ENCODE measurements at regions not wholly inside any gene's neighbourhood (a gene's known extent, or its start where the extent isn't known, plus 50 kb on each side); places are given as distances from the start of the nearest gene placed in this dataset.

DNA sequence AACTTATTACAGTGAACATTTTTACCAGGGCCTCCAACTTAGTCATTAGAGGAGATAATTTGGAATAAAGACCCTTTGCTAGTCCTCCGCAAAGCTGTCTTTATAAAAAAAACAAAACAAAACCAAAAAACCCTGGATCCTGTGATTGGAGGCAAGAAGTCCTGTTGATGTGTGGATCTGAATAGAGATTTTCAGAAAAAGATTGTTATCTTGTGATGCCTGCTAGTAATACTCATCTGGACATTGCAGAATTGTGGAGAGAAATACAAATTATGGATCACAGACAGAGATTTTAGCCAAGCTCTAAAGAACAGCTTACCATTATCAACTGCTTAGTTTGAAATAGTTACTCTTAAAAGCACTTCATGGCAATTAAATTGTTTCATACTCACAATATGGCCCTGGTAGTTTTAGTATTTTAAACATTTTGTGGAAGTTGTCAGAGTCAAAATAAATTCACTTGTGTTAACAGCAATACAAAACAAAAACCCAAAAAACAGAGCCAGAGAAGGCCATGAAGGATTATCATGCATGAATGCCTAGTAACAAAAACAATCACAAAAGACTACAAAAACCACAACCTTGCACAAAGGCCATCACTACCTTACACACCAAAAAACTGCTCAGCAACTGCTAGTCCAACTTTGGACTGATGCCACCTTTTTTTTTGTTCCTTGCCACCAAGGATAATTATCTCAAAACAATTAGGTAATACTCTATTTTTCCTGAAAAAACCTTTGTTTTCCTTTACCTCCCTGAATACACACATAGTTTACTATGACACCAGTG is 514.5 kb upstream of the SLIT2 start:
- no peak overlapping the region for H2AFZ ChIP-seq (ENCODE audit: insufficient read depth, low read depth, low read length, poor library complexity, severe bottlenecking)
- H3K36me3 Mint-ChIP-seq = no peaks in the 10 kb centered on the region
- no peaks in the 10 kb centered on the region for H4K20me1 ChIP-seq (ENCODE audit: insufficient read depth, low read length)
- H3K4me3 ChIP-seq (replicated peaks in 1 of 3; ENCODE audit: low read depth in 2 of 3, low read length in 3 of 3) = no peak overlapping the region
- intact Hi-C loops (cut with micrococcal nuclease) = no loop called here
- H3K9ac ChIP-seq (ENCODE audit: insufficient read depth, low read length, poor library complexity, severe bottlenecking) = no peak overlapping the region
- H3K36me3 ChIP-seq (replicated peaks in 1 of 2; ENCODE audit: control insufficient read depth in 1 of 2, insufficient read depth in 2 of 2, low read length in 2 of 2) = no peaks in the 10 kb centered on the region
- no peaks in the 10 kb centered on the region for H3K4me1 Mint-ChIP-seq
- peaks cover 0 to 4% (median 0%) of the 10 kb centered on the region in 7 donors for H3K9me3 Mint-ChIP-seq
- no peaks in the 10 kb centered on the region for H3K9me3 ChIP-seq (replicated peaks in 1 of 2; ENCODE audit: control insufficient read depth in 1 of 2, insufficient read depth in 1 of 2, low read length in 2 of 2)
- H3K4me1 ChIP-seq (ENCODE audit: control insufficient read depth in 1 of 2, insufficient read depth in 2 of 2, low read length in 2 of 2) = no peaks in the 10 kb centered on the region
- no CpG with 5 or more reads among the region's 1 CpG for WGBS (ENCODE audit: insufficient coverage)
- peaks cover 0 to 2% (median 0%) of the 10 kb centered on the region in 3 donors for H3K27me3 Mint-ChIP-seq (ENCODE audit: low read depth in 3 of 3)
- H3K27ac ChIP-seq (ENCODE audit: low read depth in 1 of 2, low read length in 2 of 2) = no peak overlapping the region
- no peaks in the 10 kb centered on the region for H3K79me2 ChIP-seq (ENCODE audit: insufficient read depth, low read length)
- H3K27ac Mint-ChIP-seq = no peak overlapping the region
- TF ChIP-seq, protein P1, sequence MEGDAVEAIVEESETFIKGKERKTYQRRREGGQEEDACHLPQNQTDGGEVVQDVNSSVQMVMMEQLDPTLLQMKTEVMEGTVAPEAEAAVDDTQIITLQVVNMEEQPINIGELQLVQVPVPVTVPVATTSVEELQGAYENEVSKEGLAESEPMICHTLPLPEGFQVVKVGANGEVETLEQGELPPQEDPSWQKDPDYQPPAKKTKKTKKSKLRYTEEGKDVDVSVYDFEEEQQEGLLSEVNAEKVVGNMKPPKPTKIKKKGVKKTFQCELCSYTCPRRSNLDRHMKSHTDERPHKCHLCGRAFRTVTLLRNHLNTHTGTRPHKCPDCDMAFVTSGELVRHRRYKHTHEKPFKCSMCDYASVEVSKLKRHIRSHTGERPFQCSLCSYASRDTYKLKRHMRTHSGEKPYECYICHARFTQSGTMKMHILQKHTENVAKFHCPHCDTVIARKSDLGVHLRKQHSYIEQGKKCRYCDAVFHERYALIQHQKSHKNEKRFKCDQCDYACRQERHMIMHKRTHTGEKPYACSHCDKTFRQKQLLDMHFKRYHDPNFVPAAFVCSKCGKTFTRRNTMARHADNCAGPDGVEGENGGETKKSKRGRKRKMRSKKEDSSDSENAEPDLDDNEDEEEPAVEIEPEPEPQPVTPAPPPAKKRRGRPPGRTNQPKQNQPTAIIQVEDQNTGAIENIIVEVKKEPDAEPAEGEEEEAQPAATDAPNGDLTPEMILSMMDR (IDR thresholded peaks at IDR 0.05) = no peak
- no peak overlapping the region for H3K4me2 ChIP-seq (replicated peaks; ENCODE audit: extremely low read depth, low read length, poor library complexity, severe bottlenecking)
- no peak for DNase-seq
- H3K4me3 Mint-ChIP-seq = no peak overlapping the region
- no peaks in the 10 kb centered on the region for H3K27me3 ChIP-seq (ENCODE audit: control insufficient read depth in 2 of 2, insufficient read depth in 2 of 2, low read length in 2 of 2)

DNA sequence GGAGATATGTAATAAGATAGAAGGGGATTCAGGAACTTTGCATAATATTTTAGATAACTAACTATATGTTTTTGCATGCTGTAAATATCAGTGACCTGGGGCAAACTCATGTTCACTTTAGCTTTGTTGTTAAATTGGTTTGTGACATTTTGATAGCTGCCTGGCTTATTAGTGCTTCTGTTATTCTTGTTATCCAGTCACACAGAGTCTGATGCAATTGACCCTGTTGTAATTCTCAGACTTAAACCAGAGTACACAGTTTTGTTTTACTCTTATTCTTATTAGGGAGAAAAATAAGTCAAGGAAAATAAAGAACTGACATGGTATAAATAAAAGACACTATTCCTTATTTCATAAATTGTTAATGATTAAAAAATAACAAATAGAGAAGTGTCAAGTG is 516.7 kb upstream of the SLIT2 start:
- Histone ChIP-seq H3K27me3 (ENCODE audit: control insufficient read depth in 2 of 2, insufficient read depth in 2 of 2, low read length in 2 of 2) (no peaks in the 10 kb centered on the region), H3K36me3 (replicated peaks in 1 of 2; ENCODE audit: control insufficient read depth in 1 of 2, insufficient read depth in 2 of 2, low read length in 2 of 2) (no peaks in the 10 kb centered on the region)

More for the DNA sequence above, 516.7 kb upstream of the SLIT2 start:
- no peaks in the 10 kb centered on the region for H4K20me1 ChIP-seq (ENCODE audit: insufficient read depth, low read length)
- Mint-ChIP-seq H3K27me3 (ENCODE audit: low read depth in 3 of 3) (peaks cover 0 to 2% (median 0%) of the 10 kb centered on the region in 3 donors), H3K4me1 (peaks cover 4% of the 10 kb centered on the region), H3K4me3 (no peak overlapping the region), H3K9me3 (peaks cover 0 to 4% (median 0%) of the 10 kb centered on the region in 7 donors), H3K36me3 (no peaks in the 10 kb centered on the region), H3K27ac (no peak overlapping the region)
- H3K27ac ChIP-seq (ENCODE audit: low read depth in 1 of 2, low read length in 2 of 2) = no peak overlapping the region
- H3K4me2 ChIP-seq (replicated peaks; ENCODE audit: extremely low read depth, low read length, poor library complexity, severe bottlenecking) = no peak overlapping the region
- no peak overlapping the region for H3K4me3 ChIP-seq (replicated peaks in 1 of 3; ENCODE audit: low read depth in 2 of 3, low read length in 3 of 3)
- H3K4me1 ChIP-seq (ENCODE audit: control insufficient read depth in 1 of 2, insufficient read depth in 2 of 2, low read length in 2 of 2) = peaks cover 0 to 6% of the 10 kb centered on the region in 2 donors
- H2AFZ ChIP-seq (ENCODE audit: insufficient read depth, low read depth, low read length, poor library complexity, severe bottlenecking) = no peak overlapping the region
- no peaks in the 10 kb centered on the region for H3K9me3 ChIP-seq (replicated peaks in 1 of 2; ENCODE audit: control insufficient read depth in 1 of 2, insufficient read depth in 1 of 2, low read length in 2 of 2)
- no peak for DNase-seq
- intact Hi-C loops (cut with micrococcal nuclease) = no loop called here
- H3K9ac ChIP-seq (ENCODE audit: insufficient read depth, low read length, poor library complexity, severe bottlenecking) = no peak overlapping the region
- TF ChIP-seq, protein P1 (IDR thresholded peaks at IDR 0.05) = no peak
- no peaks in the 10 kb centered on the region for H3K79me2 ChIP-seq (ENCODE audit: insufficient read depth, low read length)
